ENCODE measurements at regions not wholly inside any gene's neighbourhood (a gene's known extent, or its start where the extent isn't known, plus 50 kb on each side); places are given as distances from the start of the nearest gene placed in this dataset.

DNA sequence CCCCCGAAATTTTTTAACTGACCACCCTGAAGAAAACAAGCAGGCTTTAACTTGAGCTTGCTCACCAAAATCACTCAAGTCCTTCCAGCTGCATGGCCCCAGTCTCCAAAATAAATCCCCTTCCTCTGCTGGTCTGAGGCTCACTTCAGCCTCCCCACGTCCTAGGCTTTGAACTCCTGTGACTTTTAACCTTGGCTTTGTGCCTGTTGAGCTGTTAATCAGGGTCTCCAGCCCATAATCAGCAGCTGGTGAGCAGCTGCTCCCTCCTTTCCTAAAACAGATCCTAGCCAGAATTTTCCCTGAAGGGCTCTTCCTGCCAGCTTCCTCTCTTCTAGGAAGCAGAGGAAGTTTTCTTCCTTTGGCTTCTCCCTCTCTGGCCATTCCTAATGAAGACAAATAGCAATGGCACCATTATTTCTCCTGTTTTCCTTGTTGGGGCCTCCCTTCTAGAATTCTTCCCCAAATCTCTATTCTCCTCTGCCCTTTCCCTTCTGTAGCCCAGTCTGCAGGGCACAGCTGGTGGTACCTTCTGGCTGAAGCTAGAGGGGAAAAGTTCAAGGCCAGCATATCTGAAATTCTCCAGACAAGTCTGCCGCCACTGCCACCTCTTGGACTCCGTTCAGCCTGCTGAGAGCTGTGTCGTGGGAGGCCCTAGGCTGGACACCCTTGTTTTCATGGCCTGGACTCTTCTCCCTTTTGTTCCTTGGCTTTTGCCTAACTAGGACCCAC, 152.1 kb downstream of the NOC3L start:
- no peaks in the 10 kb centered on the region for H3K9me3 ChIP-seq
- DNase-seq (ENCODE audit: low spot score in 2 of 2): no peak
- peak overlapping the region; percentile 76 to 83 for H3K27ac ChIP-seq
- no peaks in the 10 kb centered on the region for H3K27me3 ChIP-seq
- H3K4me3 ChIP-seq: no peak overlapping the region
- TF ChIP-seq CTCF (IDR thresholded peaks at IDR 0.05): no peak
- H3K4me1 ChIP-seq: peaks cover 0 to 55% of the 10 kb centered on the region in 2 donors
- intact Hi-C loops (cut with DNase I): loop anchor here (5.0 kb wide), 2 partner anchors 113 to 208 kb away; no protein-coding TSS in a partner anchor
- no peaks in the 10 kb centered on the region for H3K36me3 ChIP-seq

DNA sequence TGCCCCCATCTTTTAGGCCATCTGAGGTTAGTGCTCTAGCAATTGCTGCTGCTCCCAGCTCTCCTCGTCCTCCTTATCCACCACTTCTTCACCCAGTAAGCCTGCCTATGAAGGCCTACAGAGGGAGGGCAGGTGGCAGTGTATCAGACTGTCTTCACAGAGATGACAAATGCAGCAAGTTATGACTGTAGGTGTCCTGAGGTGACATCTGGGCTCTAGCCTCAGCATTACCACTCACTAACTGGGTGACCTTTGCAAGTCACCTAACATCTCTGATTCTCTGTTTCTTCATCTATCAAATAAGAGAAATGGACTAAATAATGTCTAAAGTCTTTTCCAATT, 151.6 kb downstream of the NOC3L start:
- peak overlapping the region; percentile 76 to 83 for H3K27ac ChIP-seq
- H3K4me1 ChIP-seq: peaks cover 0 to 54% of the 10 kb centered on the region in 2 donors
- TF ChIP-seq CTCF (IDR thresholded peaks at IDR 0.05): no peak
- no peak overlapping the region for H3K4me3 ChIP-seq
- H3K9me3 ChIP-seq: no peaks in the 10 kb centered on the region
- H3K27me3 ChIP-seq: no peaks in the 10 kb centered on the region
- intact Hi-C loops (cut with DNase I): loop anchor here (5.0 kb wide), 2 partner anchors 114 to 209 kb away; no protein-coding TSS in a partner anchor
- DNase-seq (ENCODE audit: low spot score in 2 of 2): no peak
- H3K36me3 ChIP-seq: no peaks in the 10 kb centered on the region

DNA sequence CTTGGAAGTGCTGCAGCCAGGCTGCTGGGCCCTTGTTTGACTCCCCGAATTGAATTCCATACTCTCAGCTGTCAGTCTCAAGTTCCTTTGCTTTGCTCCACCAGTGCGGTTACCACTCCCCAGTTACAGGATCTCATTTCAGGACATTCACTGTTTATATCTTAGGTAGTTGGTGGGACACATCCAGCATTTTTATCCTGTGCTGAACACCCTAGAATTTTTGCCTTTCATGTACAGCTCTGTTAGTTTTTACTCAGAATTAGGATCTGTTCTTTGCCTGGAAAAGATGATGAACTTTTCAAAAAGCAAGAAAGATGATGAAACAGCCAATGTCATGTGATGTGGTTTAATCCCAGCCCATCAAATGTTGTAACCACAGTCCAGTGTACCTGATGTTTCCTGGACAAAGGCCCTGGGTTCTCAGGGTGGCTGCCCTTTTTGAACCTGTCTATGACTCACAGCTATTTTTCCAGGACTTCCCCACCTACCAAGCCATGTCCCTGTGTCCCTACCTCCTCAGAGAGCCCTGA, 149.7 kb downstream of the NOC3L start:
- Histone ChIP-seq H3K27me3 (no peaks in the 10 kb centered on the region), H3K9me3 (no peaks in the 10 kb centered on the region), H3K4me1 (peaks cover 0 to 54% of the 10 kb centered on the region in 2 donors), H3K27ac (peak overlapping the region; percentile 72 to 81), H3K4me3 (no peak overlapping the region), H3K36me3 (no peaks in the 10 kb centered on the region)
- peak in 1 of 2 donors; percentile 80 for DNase-seq (ENCODE audit: low spot score in 2 of 2)
- intact Hi-C loops (cut with DNase I): loop anchor here (2.0 to 5.0 kb wide), 3 partner anchors 18 to 211 kb away; no protein-coding TSS in a partner anchor
- TF ChIP-seq CTCF (IDR thresholded peaks at IDR 0.05): no peak

DNA sequence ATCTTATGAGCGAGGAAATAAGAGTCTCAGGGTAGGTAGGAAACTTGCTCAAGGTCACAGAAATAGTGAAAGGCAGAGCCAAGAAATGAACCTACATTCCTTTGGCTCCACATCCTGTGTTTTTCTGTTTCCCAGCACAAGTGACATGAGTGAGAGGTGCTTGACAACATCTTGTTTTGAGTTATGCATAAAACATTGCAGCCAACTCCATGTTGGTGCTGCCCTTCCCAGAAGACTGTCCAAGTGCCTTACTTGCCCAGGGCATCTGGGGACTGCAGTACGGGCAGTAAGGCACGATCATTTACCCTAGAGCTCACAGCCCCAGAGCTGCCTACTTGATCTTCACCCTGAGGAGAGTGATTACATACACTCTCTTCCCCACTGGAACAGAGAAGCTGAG, 148.8 kb downstream of the NOC3L start:
- H3K4me3 ChIP-seq: no peak overlapping the region
- H3K4me1 ChIP-seq: peaks cover 0 to 51% of the 10 kb centered on the region in 2 donors
- H3K9me3 ChIP-seq: no peaks in the 10 kb centered on the region
- DNase-seq (ENCODE audit: low spot score in 2 of 2): no peak
- no peaks in the 10 kb centered on the region for H3K27me3 ChIP-seq
- H3K27ac ChIP-seq: peak overlapping the region; percentile 72 to 81
- no peaks in the 10 kb centered on the region for H3K36me3 ChIP-seq
- intact Hi-C loops (cut with DNase I): loop anchor here (2.0 to 5.0 kb wide), 3 partner anchors 19 to 212 kb away; no protein-coding TSS in a partner anchor
- no peak for TF ChIP-seq CTCF (IDR thresholded peaks at IDR 0.05)

GRCh38 chr10:94214481-94214893, 148.3 kb downstream of the NOC3L start:
- intact Hi-C loops (cut with DNase I): loop anchor here (5.0 kb wide), 2 partner anchors 117 to 212 kb away; no protein-coding TSS in a partner anchor
- TF ChIP-seq CTCF (IDR thresholded peaks at IDR 0.05): no peak
- H3K4me3 ChIP-seq: no peak overlapping the region
- H3K36me3 ChIP-seq: no peaks in the 10 kb centered on the region
- H3K4me1 ChIP-seq: peaks cover 0 to 54% of the 10 kb centered on the region in 2 donors
- H3K27me3 ChIP-seq: no peaks in the 10 kb centered on the region
- peak overlapping the region; percentile 72 to 81 for H3K27ac ChIP-seq
- no peaks in the 10 kb centered on the region for H3K9me3 ChIP-seq
- DNase-seq (ENCODE audit: low spot score in 2 of 2): no peak

Measured in ascending aorta (tissue), 2 donors.